ENCODE measurements at regions not wholly inside any gene's neighbourhood (a gene's known extent, or its start where the extent isn't known, plus 50 kb on each side); places are given as distances from the start of the nearest gene placed in this dataset.

- no peak for FAIRE-seq
- no peak for DNase-seq (ENCODE audit: low spot score in 2 of 2)
These were observed 303.9 kb downstream of the IRF8 start for GRCh38 chr16:86202760-86203426.

- FAIRE-seq (no peak), DNase-seq (ENCODE audit: low spot score in 2 of 2) (no peak)
These were observed 304.8 kb downstream of the IRF8 start for GRCh38 chr16:86203557-86204275.

GRCh38 chr16:86205521-86206245 is 304.6 kb upstream of the FOXF1 start:
- no peak for FAIRE-seq
- no peak for DNase-seq (ENCODE audit: low spot score in 2 of 2)

- DNase-seq (ENCODE audit: low spot score in 2 of 2) (no peak), FAIRE-seq (no peak)
These were observed 303.0 kb upstream of the FOXF1 start for GRCh38 chr16:86207350-86207749.

GRCh38 chr16:86209202-86209601 is 301.1 kb upstream of the FOXF1 start:
- no peak for DNase-seq (ENCODE audit: low spot score in 2 of 2)
- FAIRE-seq: no peak

- FAIRE-seq: no peak
These were observed 299.7 kb upstream of the FOXF1 start for GRCh38 chr16:86210403-86211193.

GRCh38 chr16:86211265-86211664 is 299.1 kb upstream of the FOXF1 start:
- FAIRE-seq (no peak), DNase-seq (ENCODE audit: low spot score in 2 of 2) (no peak)

More at GRCh38 chr16:86210403-86211193, 299.7 kb upstream of the FOXF1 start:
- DNase-seq (ENCODE audit: low spot score in 2 of 2): no peak

- FAIRE-seq (no peak), DNase-seq (ENCODE audit: low spot score in 2 of 2) (no peak)
These were observed 298.5 kb upstream of the FOXF1 start for GRCh38 chr16:86211800-86212199.

GRCh38 chr16:86212706-86213436 is 297.5 kb upstream of the FOXF1 start:
- FAIRE-seq: no peak
- DNase-seq (ENCODE audit: low spot score in 2 of 2): no peak

- DNase-seq (ENCODE audit: low spot score in 2 of 2) (no peak), FAIRE-seq (no peak)
These were observed 296.7 kb upstream of the FOXF1 start for GRCh38 chr16:86213437-86214205.

- no peak for FAIRE-seq
- no peak for DNase-seq (ENCODE audit: low spot score in 2 of 2)
These were observed 295.7 kb upstream of the FOXF1 start for GRCh38 chr16:86214326-86215232.

GRCh38 chr16:86215233-86215978 is 294.9 kb upstream of the FOXF1 start:
- DNase-seq (ENCODE audit: low spot score in 2 of 2) (no peak), FAIRE-seq (no peak)

GRCh38 chr16:86215979-86216585 is 294.2 kb upstream of the FOXF1 start:
- FAIRE-seq: no peak

GRCh38 chr16:86216591-86216990 is 293.7 kb upstream of the FOXF1 start:
- no peak for FAIRE-seq
- DNase-seq (ENCODE audit: low spot score in 2 of 2): no peak

More at GRCh38 chr16:86215979-86216585, 294.2 kb upstream of the FOXF1 start:
- no peak for DNase-seq (ENCODE audit: low spot score in 2 of 2)

- FAIRE-seq (no peak), DNase-seq (ENCODE audit: low spot score in 2 of 2) (no peak)
These were observed 293.1 kb upstream of the FOXF1 start for GRCh38 chr16:86217001-86217890.

GRCh38 chr16:86217891-86218270 is 292.4 kb upstream of the FOXF1 start:
- FAIRE-seq: no peak
- DNase-seq (ENCODE audit: low spot score in 2 of 2): no peak

Measured in frontal cortex (tissue), 3 donors.